ENCODE measurements at regions not wholly inside any gene's neighbourhood (a gene's known extent, or its start where the extent isn't known, plus 50 kb on each side); places are given as distances from the start of the nearest gene placed in this dataset.

GRCh38 chr11:122062763-122063162 lies 53.3 kb downstream of the BLID start:
- no peak for DNase-seq (ENCODE audit: low spot score)

- no peak for DNase-seq (ENCODE audit: low spot score)
Measured at GRCh38 chr11:122059565-122059964, 56.5 kb downstream of the BLID start.

GRCh38 chr11:122050021-122050690 lies 65.9 kb downstream of the BLID start:
- DNase-seq (ENCODE audit: low spot score): no peak

GRCh38 chr11:122048401-122048800 lies 67.6 kb downstream of the BLID start:
- no peak for DNase-seq (ENCODE audit: low spot score)

GRCh38 chr11:122046846-122047245 lies 69.2 kb downstream of the BLID start:
- DNase-seq (ENCODE audit: low spot score): no peak

GRCh38 chr11:122046438-122046837 lies 69.6 kb downstream of the BLID start:
- no peak for DNase-seq (ENCODE audit: low spot score)

GRCh38 chr11:122045181-122045586 lies 70.8 kb downstream of the BLID start:
- no peak for DNase-seq (ENCODE audit: low spot score)

- DNase-seq (ENCODE audit: low spot score): no peak
Measured at GRCh38 chr11:122044086-122044485, 71.9 kb downstream of the BLID start.

GRCh38 chr11:122042981-122043380 lies 73.0 kb downstream of the BLID start:
- no peak for DNase-seq (ENCODE audit: low spot score)

- DNase-seq (ENCODE audit: low spot score): no peak
Measured at GRCh38 chr11:122040464-122040863, 75.6 kb downstream of the BLID start.

GRCh38 chr11:122038543-122038942 lies 77.5 kb downstream of the BLID start:
- DNase-seq (ENCODE audit: low spot score): no peak

GRCh38 chr11:122037911-122038310 lies 78.1 kb downstream of the BLID start:
- DNase-seq (ENCODE audit: low spot score): no peak

GRCh38 chr11:122036493-122036892 lies 79.5 kb downstream of the BLID start:
- no peak for DNase-seq (ENCODE audit: low spot score)

- no peak for DNase-seq (ENCODE audit: low spot score)
Measured at GRCh38 chr11:122036018-122036417, 80.0 kb downstream of the BLID start.

- no peak for DNase-seq (ENCODE audit: low spot score)
Measured at GRCh38 chr11:122033631-122034030, 82.4 kb downstream of the BLID start.

GRCh38 chr11:122033193-122033592 lies 82.8 kb downstream of the BLID start:
- DNase-seq (ENCODE audit: low spot score): no peak

GRCh38 chr11:122032317-122032716 lies 83.7 kb downstream of the BLID start:
- DNase-seq (ENCODE audit: low spot score): no peak

GRCh38 chr11:122031813-122032212 lies 84.2 kb downstream of the BLID start:
- DNase-seq (ENCODE audit: low spot score): no peak

GRCh38 chr11:122030286-122030685 lies 85.7 kb downstream of the BLID start:
- no peak for DNase-seq (ENCODE audit: low spot score)

- no peak for DNase-seq (ENCODE audit: low spot score)
Measured at GRCh38 chr11:122028545-122028944, 87.5 kb downstream of the BLID start.

GRCh38 chr11:122028036-122028435 lies 88.0 kb downstream of the BLID start:
- no peak for DNase-seq (ENCODE audit: low spot score)

GRCh38 chr11:122025757-122026156 lies 90.3 kb downstream of the BLID start:
- no peak for DNase-seq (ENCODE audit: low spot score)

- no peak for DNase-seq (ENCODE audit: low spot score)
Measured at GRCh38 chr11:122024278-122024677, 91.7 kb downstream of the BLID start.

GRCh38 chr11:122023614-122024250 lies 92.3 kb downstream of the BLID start:
- no peak for DNase-seq (ENCODE audit: low spot score)

Data from CD4-positive, alpha-beta T cell treated with Interleukin-15 for 4 hours (primary cell).